Endothelial cell of umbilical vein (primary cell): ENCODE measurements at regions not wholly inside any gene's neighbourhood (a gene's known extent, or its start where the extent isn't known, plus 50 kb on each side); places are given as distances from the start of the nearest gene placed in this dataset.

Experiments
- BruUV-seq: library from RNA; stranded (reverse); fragments of 400-500 nt; replicated peaks from 2 replicates; lab custom pipeline; 2021; lab: Mats Ljungman, UMichigan
- CTCF ChIA-PET: fragments of 300-600, 350-600 bp; sonication (Branson Sonifier 250); formaldehyde crosslinking; loops from one replicate; lab custom pipeline; 2021; ENCODE audit warnings: antibody characterized with exemption, inconsistent platforms; lab: Charles Lee
- POLR2A ChIA-PET: fragments of 300-600, 350-600 bp; sonication (Branson Sonifier 250); formaldehyde crosslinking; loops from one replicate; lab custom pipeline; 2021; ENCODE audit warnings: antibody characterized with exemption, inconsistent platforms; lab: Charles Lee
- DNase-seq: peaks from one replicate; pipeline ENCODE4 v3.0.0-alpha.2; 2011; ENCODE audit warnings: low read depth, low spot score
- FAIRE-seq: peaks from 2 replicates; lab custom pipeline; 2011; peaks lifted over from hg19 to GRCh38; lab: Jason Lieb, UNC
- H2AFZ ChIP-seq: 2 replicates; pipeline ENCODE4 v1.6.0; 2012; ENCODE audit warnings: low read depth, low read length, control low read depth, inconsistent platforms
- H3K27ac ChIP-seq: 2 replicates; pipeline ENCODE4 v1.5.1; 2011; ENCODE audit warnings: low read depth, mild to moderate bottlenecking, control low read depth, low read length, moderate library complexity; ENCODE audit not compliant: insufficient read depth
- H3K27me3 ChIP-seq, 2 experiments: 2 replicates each; pipeline versions ENCODE4 v1.6.0 to v1.6.1; 2011; ENCODE audit warnings: low read length in 2 of 2, mixed read lengths in 1 of 2; ENCODE audit not compliant: control insufficient read depth in 2 of 2, insufficient read depth in 2 of 2
- H3K36me3 ChIP-seq, 2 experiments: 2 replicates in 1 of 2; 3 replicates in 1 of 2; pipeline ENCODE4 v1.5.1; 2011; ENCODE audit warnings: low read length in 2 of 2, mild to moderate bottlenecking in 1 of 2, moderate library complexity in 1 of 2; ENCODE audit not compliant: control insufficient read depth in 2 of 2, insufficient read depth in 2 of 2; ENCODE audit errors: extremely low read depth in 1 of 2
- H3K4me1 ChIP-seq: 3 replicates; pipeline ENCODE4 v1.5.1; 2011; ENCODE audit warnings: mild to moderate bottlenecking, low read length; ENCODE audit not compliant: control insufficient read depth, insufficient read depth; ENCODE audit errors: extremely low read depth
- H3K4me2 ChIP-seq: 2 replicates; pipeline ENCODE4 v1.6.1; 2011; ENCODE audit warnings: low read length, control low read depth, mixed read lengths; ENCODE audit not compliant: insufficient read depth
- H3K4me3 ChIP-seq, 3 experiments: fragments of 200-600 bp in 1 of 3; sonication (generic), shearing (Covaris generic) in 1 of 3; replicated peaks in 1 of 3; 2 replicates each; pipeline ENCODE4 v1.5.1; 2011 to 2016; ENCODE audit warnings: control low read depth in 3 of 3, low read length in 3 of 3, mild to moderate bottlenecking in 2 of 3, inconsistent platforms in 1 of 3, low read depth in 1 of 3, moderate library complexity in 1 of 3; ENCODE audit not compliant: insufficient read depth in 1 of 3
- H3K79me2 ChIP-seq: 2 replicates; pipeline ENCODE4 v1.6.0; 2012; ENCODE audit warnings: low read length, inconsistent platforms; ENCODE audit not compliant: control insufficient read depth, insufficient read depth
- H3K9ac ChIP-seq: replicated peaks from 2 replicates; pipeline ENCODE3; 2011; ENCODE audit warnings: low read length, control low read depth; ENCODE audit not compliant: insufficient read depth; ENCODE audit errors: extremely low read depth
- H3K9me1 ChIP-seq: replicated peaks from 3 replicates; pipeline ENCODE4 v1.6.0; 2011; ENCODE audit warnings: mild to moderate bottlenecking, low read length; ENCODE audit not compliant: control insufficient read depth, insufficient read depth; ENCODE audit errors: extremely low read depth
- H3K9me3 ChIP-seq: replicated peaks from 2 replicates; pipeline ENCODE4 v1.5.1; 2012; ENCODE audit warnings: low read length, inconsistent platforms; ENCODE audit not compliant: control insufficient read depth, insufficient read depth
- H4K20me1 ChIP-seq: replicated peaks from 2 replicates; pipeline ENCODE3; 2011; ENCODE audit warnings: mild to moderate bottlenecking, low read length; ENCODE audit not compliant: control insufficient read depth, insufficient read depth; ENCODE audit errors: extremely low read depth
- CTCF ChIP-seq, 2 donors: IDR thresholded peaks; 1 replicate in 1 of 2; 2 replicates in 1 of 2; pipeline ENCODE4 v1.5.1; 2011; ENCODE audit warnings: low read length in 2 of 2, mild to moderate bottlenecking in 2 of 2, moderate library complexity in 2 of 2, control low read depth in 1 of 2, inconsistent platforms in 1 of 2, low read depth in 1 of 2; ENCODE audit not compliant: insufficient read depth in 1 of 2; ENCODE audit errors: extremely low read depth in 1 of 2
- EZH2 ChIP-seq: IDR thresholded peaks from 2 replicates; pipeline ENCODE4 v1.6.1; 2012; ENCODE audit warnings: borderline replicate concordance, low read depth, mild to moderate bottlenecking, moderate library complexity, low read length, inconsistent platforms; ENCODE audit not compliant: severe bottlenecking
- FOS ChIP-seq: IDR thresholded peaks from 2 replicates; pipeline ENCODE4 v1.6.1; 2011; ENCODE audit warnings: mild to moderate bottlenecking, low read length, moderate library complexity, borderline replicate concordance; ENCODE audit not compliant: insufficient read depth
- GATA2 ChIP-seq: IDR thresholded peaks from 2 replicates; pipeline ENCODE4 v1.7.0; 2011; ENCODE audit warnings: low read depth, mild to moderate bottlenecking, moderate library complexity, mixed read lengths, low read length; ENCODE audit not compliant: insufficient read length, insufficient read depth
- JUN ChIP-seq: IDR thresholded peaks from 2 replicates; pipeline ENCODE4 v1.6.1; 2011; ENCODE audit warnings: borderline replicate concordance, low read depth; ENCODE audit not compliant: insufficient read length, insufficient read depth
- MYC ChIP-seq: IDR thresholded peaks from one replicate; pipeline ENCODE4 v1.6.1; 2011; ENCODE audit warnings: mild to moderate bottlenecking, low read depth, low read length
- POLR2A ChIP-seq: IDR thresholded peaks from 2 replicates; pipeline ENCODE4 v1.6.1; 2012; ENCODE audit warnings: low read depth, mild to moderate bottlenecking, control low read depth, low read length
- POLR2AphosphoS5 ChIP-seq: IDR thresholded peaks from 2 replicates; pipeline ENCODE4 v1.6.1; 2012; ENCODE audit warnings: low read depth, mild to moderate bottlenecking, control low read depth, low read length, moderate library complexity; ENCODE audit not compliant: insufficient read depth
- dilution Hi-C: fragments of 300-500 bp; cut with MboI; formaldehyde crosslinking; loops from one replicate; pipeline ENCODE4 v1.15.0; 2019; ENCODE audit warnings: low sequenced_read_pairs; ENCODE audit not compliant: extremely low pct_ligation_motif_present
- intact Hi-C: fragments of 100-400 bp; cut with micrococcal nuclease; formaldehyde crosslinking; loops from one replicate; pipeline ENCODE4 v1.10.0; 2022
- TF ChIP-seq, protein P1 (sequence below): IDR thresholded peaks from 2 replicates; pipeline ENCODE4 v1.6.1; 2011; ENCODE audit not compliant: insufficient read depth, insufficient read length

- no peak overlapping the region for H2AFZ ChIP-seq
- H3K4me1 ChIP-seq = no peaks in the 10 kb centered on the region
- H3K79me2 ChIP-seq = no peaks in the 10 kb centered on the region
- FAIRE-seq = no peak
- DNase-seq = no peak
- intact Hi-C loops (no loop called here), dilution Hi-C loops (no loop called here)
- no peaks in the 10 kb centered on the region for H3K9me3 ChIP-seq
- H3K27ac ChIP-seq = no peak overlapping the region
- no peaks in the 10 kb centered on the region for H4K20me1 ChIP-seq
- TF ChIP-seq FOS = no peak
- TF ChIP-seq, protein P1, sequence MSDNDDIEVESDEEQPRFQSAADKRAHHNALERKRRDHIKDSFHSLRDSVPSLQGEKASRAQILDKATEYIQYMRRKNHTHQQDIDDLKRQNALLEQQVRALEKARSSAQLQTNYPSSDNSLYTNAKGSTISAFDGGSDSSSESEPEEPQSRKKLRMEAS = no peak
- no peak for TF ChIP-seq JUN
- no peak for TF ChIP-seq GATA2
- TF ChIP-seq POLR2A = no peak
- no peak for TF ChIP-seq CTCF (IDR thresholded peaks at IDR 0.05; ENCODE audit: extremely low read depth in 1 of 2, insufficient read depth in 1 of 2, low read depth in 1 of 2, low read length in 2 of 2)
- no peak for TF ChIP-seq POLR2AphosphoS5
- no peak for TF ChIP-seq MYC
- no peak for TF ChIP-seq EZH2
- H3K4me2 ChIP-seq = no peak overlapping the region
- BruUV-seq = no TSS peak
- no peaks in the 10 kb centered on the region for H3K36me3 ChIP-seq
- CTCF ChIA-PET = no interaction called here
- no peaks in the 10 kb centered on the region for H3K9me1 ChIP-seq
- no peak overlapping the region for H3K9ac ChIP-seq
- H3K4me3 ChIP-seq = no peak overlapping the region
- POLR2A ChIA-PET = no interaction called here
- H3K27me3 ChIP-seq = no peaks in the 10 kb centered on the region
Measured at GRCh38 chr1:213681788-213682340, 305.9 kb upstream of the PROX1 start.
